Body of pancreas (tissue), 4 donors: ENCODE measurements at regions not wholly inside any gene's neighbourhood (a gene's known extent, or its start where the extent isn't known, plus 50 kb on each side); places are given as distances from the start of the nearest gene placed in this dataset.

ENCODE experiments used
- POLR2A ChIP-seq, 3 donors: fragments of 450-650 bp; IDR thresholded peaks; one replicate each; pipeline ENCODE4 v1.6.1; 2016; ENCODE audit warnings: antibody characterized with exemption in 3 of 3, mild to moderate bottlenecking in 2 of 3
- TF ChIP-seq, protein P1 (sequence below), 7 experiments: fragments of 450-650 bp in 4 of 7; fragments of 200-600 bp in 3 of 7; sonication (generic) in 3 of 7; IDR thresholded peaks; one replicate each; pipeline ENCODE4 v1.5.1; 2016 to 2019; ENCODE audit warnings: antibody characterized with exemption in 7 of 7

- TF ChIP-seq POLR2A (IDR thresholded peaks at IDR 0.05) = no peak
- TF ChIP-seq, protein P1, sequence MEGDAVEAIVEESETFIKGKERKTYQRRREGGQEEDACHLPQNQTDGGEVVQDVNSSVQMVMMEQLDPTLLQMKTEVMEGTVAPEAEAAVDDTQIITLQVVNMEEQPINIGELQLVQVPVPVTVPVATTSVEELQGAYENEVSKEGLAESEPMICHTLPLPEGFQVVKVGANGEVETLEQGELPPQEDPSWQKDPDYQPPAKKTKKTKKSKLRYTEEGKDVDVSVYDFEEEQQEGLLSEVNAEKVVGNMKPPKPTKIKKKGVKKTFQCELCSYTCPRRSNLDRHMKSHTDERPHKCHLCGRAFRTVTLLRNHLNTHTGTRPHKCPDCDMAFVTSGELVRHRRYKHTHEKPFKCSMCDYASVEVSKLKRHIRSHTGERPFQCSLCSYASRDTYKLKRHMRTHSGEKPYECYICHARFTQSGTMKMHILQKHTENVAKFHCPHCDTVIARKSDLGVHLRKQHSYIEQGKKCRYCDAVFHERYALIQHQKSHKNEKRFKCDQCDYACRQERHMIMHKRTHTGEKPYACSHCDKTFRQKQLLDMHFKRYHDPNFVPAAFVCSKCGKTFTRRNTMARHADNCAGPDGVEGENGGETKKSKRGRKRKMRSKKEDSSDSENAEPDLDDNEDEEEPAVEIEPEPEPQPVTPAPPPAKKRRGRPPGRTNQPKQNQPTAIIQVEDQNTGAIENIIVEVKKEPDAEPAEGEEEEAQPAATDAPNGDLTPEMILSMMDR (IDR thresholded peaks at IDR 0.05) = no peak
Measured at GRCh38 chr18:73514449-73514848, 633.2 kb downstream of the FBXO15 start.
